ENCODE measurements at regions not wholly inside any gene's neighbourhood (a gene's known extent, or its start where the extent isn't known, plus 50 kb on each side); places are given as distances from the start of the nearest gene placed in this dataset.

DNA sequence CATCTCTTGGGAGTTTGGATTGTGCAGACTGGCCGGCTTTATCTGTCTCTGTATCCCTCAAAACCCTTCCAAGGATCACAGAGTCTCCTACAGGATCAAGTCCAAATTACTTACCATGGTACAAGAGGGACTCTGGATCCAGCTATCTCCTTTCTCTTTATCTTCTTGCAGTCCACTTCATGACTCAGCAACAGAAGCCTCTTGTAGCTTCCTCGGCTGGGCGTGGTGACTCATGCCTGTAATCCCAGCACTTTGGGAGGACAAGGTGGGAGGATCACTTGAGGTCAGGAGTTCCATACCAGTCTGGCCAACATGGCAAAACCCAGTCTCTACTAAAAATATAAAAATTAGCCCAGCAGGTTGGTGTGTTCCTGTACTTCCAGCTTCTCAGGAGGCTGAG lies 189.7 kb downstream of the BCAT1 start:
- DNase-seq = no peak

- no peak for DNase-seq
Measured at GRCh38 chr12:24756479-24757024, 192.3 kb downstream of the BCAT1 start.

- no peak for DNase-seq
Measured at GRCh38 chr12:24754690-24755638, 193.9 kb downstream of the BCAT1 start.

DNA sequence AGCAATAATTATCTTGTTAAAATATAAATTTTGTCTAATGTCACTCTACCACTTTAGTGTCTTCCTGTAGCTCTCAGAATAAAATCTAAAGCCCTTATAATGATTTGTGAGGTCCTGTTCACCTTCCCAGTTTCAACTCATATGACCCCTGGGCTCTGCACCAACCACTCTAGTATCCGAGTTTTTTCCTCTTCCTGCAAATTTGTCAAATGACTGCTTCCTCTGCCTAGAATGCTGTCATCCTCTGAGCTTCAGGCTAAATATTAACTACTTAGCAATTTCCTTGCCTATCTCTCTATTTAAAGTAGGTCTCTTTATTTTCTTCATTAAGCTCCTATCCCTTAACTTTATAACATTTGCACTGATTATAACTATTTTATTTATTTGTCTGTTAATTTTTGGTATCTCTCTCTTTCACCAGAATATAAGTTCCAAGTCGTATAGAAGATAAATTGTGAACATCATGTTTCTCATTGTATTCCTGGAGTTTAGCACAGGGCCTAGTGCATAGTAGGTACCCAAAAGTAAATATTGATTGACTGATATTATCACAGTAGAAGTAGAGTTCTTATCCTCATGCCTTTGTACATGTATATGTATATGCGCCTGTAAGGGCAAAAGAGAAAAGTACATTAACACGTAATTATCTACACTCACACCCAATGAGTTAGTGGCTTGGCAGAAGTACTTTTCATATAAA lies 196.0 kb downstream of the BCAT1 start:
- no peak for DNase-seq

GRCh38 chr12:24751181-24751580 lies 197.7 kb downstream of the BCAT1 start:
- no peak for DNase-seq

DNA sequence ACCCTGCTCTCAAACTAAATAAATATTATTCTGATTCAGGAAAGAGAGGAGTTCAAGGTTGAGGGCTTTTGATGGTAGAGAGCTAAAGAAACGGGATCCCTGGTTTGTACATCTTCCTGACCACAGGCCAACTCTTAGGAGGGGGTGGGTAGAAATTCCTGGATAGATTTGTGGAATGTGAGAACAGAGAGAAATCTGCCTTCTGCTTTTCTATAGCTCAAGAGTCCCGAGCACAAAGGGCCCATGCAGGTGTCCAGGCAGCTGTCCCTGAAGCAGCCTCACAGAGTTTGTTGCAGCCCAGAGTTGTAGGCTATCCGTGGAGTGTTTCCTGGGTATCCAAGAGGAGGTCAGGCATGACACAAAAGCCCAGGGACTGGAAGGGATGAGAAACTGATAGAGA lies 198.6 kb downstream of the BCAT1 start:
- no peak for DNase-seq

- no peak for DNase-seq
Measured at GRCh38 chr12:24749171-24749570, 199.7 kb downstream of the BCAT1 start.

DNA sequence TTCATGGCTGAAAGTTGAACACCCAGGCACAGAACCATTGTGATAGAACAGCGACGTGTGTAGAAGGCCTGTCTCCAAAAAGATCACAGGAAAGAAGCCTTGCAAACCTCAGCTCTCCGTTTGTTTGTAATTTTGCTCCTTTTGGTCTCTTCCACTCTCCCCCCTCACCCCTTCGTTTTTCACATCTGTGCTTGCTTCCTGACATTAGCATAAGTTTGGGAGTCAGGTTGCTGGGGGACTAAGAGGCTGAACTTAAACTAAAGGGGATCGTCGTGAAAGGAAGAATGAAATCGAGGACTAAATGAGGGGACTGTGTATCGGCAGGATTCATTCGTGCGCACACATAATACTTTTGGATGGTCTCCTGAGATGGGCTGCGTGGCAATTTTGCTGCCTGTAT lies 200.6 kb downstream of the BCAT1 start:
- DNase-seq = no peak

- DNase-seq = no peak
Measured at GRCh38 chr12:24746864-24747263, 202.0 kb downstream of the BCAT1 start.

- DNase-seq = no peak
Measured at GRCh38 chr12:24746006-24746671, 202.8 kb downstream of the BCAT1 start.

GRCh38 chr12:24743941-24744793 lies 204.7 kb downstream of the BCAT1 start:
- DNase-seq = no peak

DNA sequence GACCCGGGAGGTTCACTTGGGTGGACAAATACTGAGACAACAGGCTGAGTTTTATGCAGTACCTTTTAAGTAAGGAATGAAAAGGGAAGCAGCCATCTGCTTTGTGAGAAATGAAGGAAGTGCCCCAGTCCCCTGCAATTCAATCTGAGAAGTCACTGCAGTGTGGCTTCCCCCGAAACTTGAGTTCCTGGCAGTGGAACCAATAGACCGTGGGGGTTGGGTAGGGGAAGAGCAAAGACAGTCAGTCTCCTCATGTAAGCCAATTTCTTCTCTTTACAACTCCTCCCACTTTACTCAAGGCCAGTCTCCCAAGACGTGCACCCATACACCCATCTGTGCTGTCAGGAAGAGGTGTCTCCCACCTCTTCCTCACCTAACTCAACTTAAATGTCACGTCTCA lies 206.5 kb downstream of the BCAT1 start:
- peak; percentile 10 to 53 for DNase-seq

DNA sequence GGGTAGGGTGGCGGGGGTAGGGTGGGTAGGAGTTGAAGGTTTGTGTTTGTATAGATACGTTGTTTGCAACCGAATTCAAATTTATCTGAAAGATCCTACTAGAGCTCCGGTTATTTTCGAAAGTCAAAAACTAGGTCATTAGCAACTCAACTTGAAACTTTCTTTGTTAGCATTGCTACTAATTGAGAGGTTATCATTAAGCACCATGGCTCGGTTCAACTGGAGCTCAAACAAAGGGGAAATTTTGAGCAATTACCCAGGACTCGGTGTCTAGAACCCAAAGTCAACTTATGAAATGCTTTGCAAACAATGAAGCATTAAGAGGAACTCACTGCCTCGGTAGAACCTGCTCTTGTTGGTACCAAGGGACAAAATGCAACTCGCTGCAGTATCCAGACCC lies 207.7 kb downstream of the BCAT1 start:
- no peak for DNase-seq

DNA sequence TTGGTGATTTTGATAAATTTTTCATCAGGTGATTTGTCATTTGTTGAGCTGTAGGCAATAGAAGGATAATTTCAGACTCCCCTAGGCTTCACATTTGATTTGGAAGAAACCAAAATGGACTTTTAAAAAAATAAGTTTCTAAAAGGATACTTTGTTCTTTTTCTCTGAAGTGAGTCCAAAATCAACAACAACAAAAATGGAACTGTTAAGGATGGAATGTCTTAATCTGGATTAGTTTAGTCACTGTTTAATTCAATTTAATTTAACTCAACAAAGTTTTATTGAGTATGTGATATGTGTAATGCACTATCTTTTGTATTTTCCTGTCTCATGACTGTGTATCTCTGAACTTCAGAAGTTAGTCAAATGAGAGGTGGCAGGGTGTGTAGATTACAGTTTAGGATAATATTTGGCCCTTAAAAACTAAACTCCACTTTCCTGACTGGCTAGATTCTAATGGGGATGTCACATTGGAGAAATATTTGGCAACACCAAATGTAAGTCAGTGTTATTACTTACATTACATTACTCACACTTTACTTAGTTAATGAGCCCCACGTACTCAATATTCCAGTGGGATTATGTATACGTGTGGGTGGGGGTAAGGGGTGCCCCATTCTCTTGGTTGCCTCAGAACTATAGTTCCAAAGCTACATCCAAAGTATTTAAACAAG lies 209.7 kb downstream of the BCAT1 start:
- DNase-seq = no peak

DNA sequence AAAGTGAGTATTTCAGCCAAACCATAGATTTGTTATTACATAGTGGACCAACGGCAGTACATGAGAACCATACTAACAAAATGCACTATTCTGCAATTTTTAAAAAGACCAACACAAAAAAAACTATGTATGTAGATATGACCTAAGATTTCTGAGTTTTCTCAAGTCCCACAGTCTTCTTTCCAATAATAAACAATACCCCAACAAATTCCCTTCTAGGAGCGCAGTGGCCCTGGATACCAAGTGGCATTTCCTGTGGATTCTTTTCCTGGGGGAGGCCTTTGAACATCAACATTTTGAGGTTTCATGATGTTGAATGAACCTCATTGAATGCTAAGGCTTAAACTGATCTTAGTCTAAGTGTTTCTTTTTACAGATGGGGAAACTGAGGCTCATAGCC lies 210.5 kb downstream of the BCAT1 start:
- DNase-seq = no peak

DNA sequence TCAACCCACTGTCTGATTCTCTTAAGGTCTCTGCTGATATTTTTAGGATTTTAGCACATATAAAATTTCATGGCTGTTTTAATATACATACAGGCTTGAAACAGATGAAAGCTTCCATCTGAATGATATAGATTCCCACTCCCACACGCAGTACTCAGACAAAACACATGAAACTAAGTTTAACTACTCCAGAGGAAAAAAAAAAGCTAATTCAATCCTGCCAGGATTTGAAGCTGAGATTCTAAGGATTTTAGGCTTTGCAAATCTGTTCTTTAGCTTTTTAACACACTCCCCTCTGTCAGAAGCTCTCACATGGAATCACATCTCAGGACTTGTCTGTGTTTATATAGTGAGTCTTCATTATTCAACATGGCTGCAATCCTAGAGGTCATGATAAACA lies 217.3 kb downstream of the BCAT1 start:
- no peak for DNase-seq

DNA sequence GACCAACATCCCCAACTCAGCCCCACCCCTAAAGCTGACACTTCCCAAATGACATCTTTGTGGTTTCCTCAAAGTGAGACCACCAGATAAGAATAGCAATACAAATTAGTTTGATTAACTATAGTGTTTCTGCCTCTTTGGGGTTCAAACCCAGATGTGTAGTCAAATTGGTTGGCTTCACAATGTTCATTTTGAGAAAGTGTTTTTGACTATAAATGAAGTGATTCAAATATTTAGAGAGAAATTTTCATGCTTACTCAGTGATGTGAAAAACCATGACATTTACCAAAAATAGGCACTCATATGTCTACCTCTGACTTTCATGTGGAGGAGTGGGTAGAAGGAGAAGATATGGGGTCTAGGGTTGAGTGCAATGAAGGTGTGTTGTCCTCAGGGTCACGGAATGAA lies 218.4 kb downstream of the BCAT1 start:
- DNase-seq = no peak

DNA sequence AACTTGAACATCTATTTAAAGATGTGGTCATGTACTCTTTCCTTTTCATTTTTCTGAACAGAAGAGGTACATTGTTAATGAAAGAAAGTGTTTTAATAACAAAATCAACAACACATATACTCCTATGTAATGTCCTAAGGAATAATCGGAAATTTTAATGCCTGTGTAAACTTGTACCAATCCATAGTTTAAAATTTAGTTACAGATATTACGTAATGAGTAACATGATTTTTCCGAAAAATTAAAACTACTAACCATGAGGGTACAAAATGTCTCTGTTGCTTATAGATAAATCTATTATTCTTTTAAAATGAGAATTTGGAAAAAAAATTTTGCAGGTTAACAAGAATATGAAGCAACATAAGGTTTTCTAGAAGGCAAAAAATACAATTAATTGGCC lies 220.1 kb downstream of the BCAT1 start:
- no peak for DNase-seq

DNA sequence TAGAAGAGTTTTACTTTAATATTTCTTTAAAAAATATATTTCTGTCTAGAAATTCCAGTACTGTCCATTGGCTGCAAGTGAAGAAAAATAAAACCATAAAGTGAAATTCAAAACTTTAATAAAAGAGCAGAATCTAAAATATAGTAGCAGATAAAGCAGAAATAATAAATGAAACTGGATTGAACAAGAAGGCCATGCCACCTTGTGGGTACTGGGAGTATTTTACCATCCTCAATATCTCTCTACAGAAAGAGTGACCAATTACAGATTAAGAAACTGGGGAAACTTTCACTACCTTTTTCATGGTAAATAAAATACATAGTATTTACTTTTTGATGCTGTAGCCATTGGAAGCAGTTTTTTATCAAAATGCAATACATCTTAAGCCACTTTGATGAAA lies 220.5 kb downstream of the BCAT1 start:
- DNase-seq = no peak

GRCh38 chr12:24725616-24726015 lies 223.3 kb downstream of the BCAT1 start:
- no peak for DNase-seq

- no peak for DNase-seq
Measured at GRCh38 chr12:24724814-24725213, 224.1 kb downstream of the BCAT1 start.

DNA sequence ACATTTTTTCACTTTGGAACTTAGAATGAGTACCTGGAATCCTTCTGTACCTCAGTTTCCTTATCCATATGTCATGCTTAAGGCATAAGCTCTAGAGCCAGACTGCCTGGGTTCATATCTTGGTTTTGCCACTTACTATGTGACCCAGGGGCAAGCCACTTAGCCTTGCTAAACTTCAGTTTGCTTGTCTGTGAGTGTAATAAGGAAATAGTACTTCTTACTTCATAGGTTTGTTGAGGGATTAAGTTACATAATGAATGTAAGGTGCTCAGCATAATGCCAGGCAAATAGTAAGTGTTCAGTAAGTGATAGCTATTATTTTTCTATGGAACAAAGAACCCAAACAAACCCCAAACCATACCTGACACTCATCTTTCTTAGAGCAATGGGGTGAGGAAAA lies 225.1 kb downstream of the BCAT1 start:
- DNase-seq = no peak
